Choroid plexus epithelial cell (primary cell): ENCODE measurements at regions not wholly inside any gene's neighbourhood (a gene's known extent, or its start where the extent isn't known, plus 50 kb on each side); places are given as distances from the start of the nearest gene placed in this dataset.

ENCODE experiments used
- DNase-seq: peaks from one replicate; pipeline ENCODE4 v3.0.0-alpha.2; 2010; ENCODE audit warnings: low read depth
- H3K4me3 ChIP-seq: 2 replicates; pipeline ENCODE4 v1.5.1; 2011; ENCODE audit warnings: low read depth, mild to moderate bottlenecking, control low read depth, low read length, moderate library complexity
- CTCF ChIP-seq: conservative IDR thresholded peaks from 2 replicates; pipeline ENCODE4 v1.5.1; 2011; ENCODE audit warnings: low read depth, mild to moderate bottlenecking, control low read depth, inconsistent platforms, low read length, moderate library complexity

- no peak overlapping the region for H3K4me3 ChIP-seq
- DNase-seq, result peak; percentile 24
- TF ChIP-seq CTCF, result no peak
Observed at GRCh38 chr6:68473433-68474210, 161.5 kb upstream of the ADGRB3 start.

- peak; percentile 54 for TF ChIP-seq CTCF
- no peak overlapping the region for H3K4me3 ChIP-seq
- peak; percentile 11 for DNase-seq
Observed at GRCh38 chr6:68468244-68468884, 166.7 kb upstream of the ADGRB3 start.

GRCh38 chr6:68458447-68458846, 176.6 kb upstream of the ADGRB3 start:
- DNase-seq, result no peak
- no peak overlapping the region for H3K4me3 ChIP-seq
- no peak for TF ChIP-seq CTCF

- no peak overlapping the region for H3K4me3 ChIP-seq
- no peak for DNase-seq
- no peak for TF ChIP-seq CTCF
Observed at GRCh38 chr6:68447112-68447511, 188.0 kb upstream of the ADGRB3 start.

- no peak overlapping the region for H3K4me3 ChIP-seq
- no peak for DNase-seq
- TF ChIP-seq CTCF, result no peak
Observed at GRCh38 chr6:68445926-68446325, 189.2 kb upstream of the ADGRB3 start.

GRCh38 chr6:68443704-68444103, 191.4 kb upstream of the ADGRB3 start:
- no peak for DNase-seq
- TF ChIP-seq CTCF, result no peak
- no peak overlapping the region for H3K4me3 ChIP-seq

- TF ChIP-seq CTCF, result no peak
- H3K4me3 ChIP-seq, result no peak overlapping the region
- peak; percentile 58 for DNase-seq
Observed at GRCh38 chr6:68427630-68428029, 207.5 kb upstream of the ADGRB3 start.
